NCI-H82 (cell line): ENCODE measurements at regions not wholly inside any gene's neighbourhood (a gene's known extent, or its start where the extent isn't known, plus 50 kb on each side); places are given as distances from the start of the nearest gene placed in this dataset.
"Not testable (repeated sequence)": the region's sequence is repeated elsewhere in the genome, so short reads cannot be mapped to it uniquely, and the experiment has no call there.

Experiments
- DNase-seq: peaks from one replicate; lab custom pipeline; 2025; lab: John Stamatoyannopoulos, UW

GRCh38 chr16:29578898-29579297 lies 72.7 kb upstream of the NPIPB12 start:
- not testable (repeated sequence) for DNase-seq

GRCh38 chr16:29581764-29582163 lies 75.6 kb upstream of the NPIPB12 start:
- DNase-seq, result not testable (repeated sequence)

GRCh38 chr16:29591919-29592318 lies 71.1 kb upstream of the SPN start:
- not testable (repeated sequence) for DNase-seq

- peak; percentile 29 for DNase-seq
Measured at GRCh38 chr16:29594269-29594925, 68.7 kb upstream of the SPN start.

GRCh38 chr16:29594926-29595838 lies 67.9 kb upstream of the SPN start:
- peak; percentile 86 for DNase-seq

- not testable (repeated sequence) for DNase-seq
Measured at GRCh38 chr16:29597030-29597429, 66.0 kb upstream of the SPN start.

- DNase-seq, result not testable (repeated sequence)
Measured at GRCh38 chr16:29600111-29601000, 62.7 kb upstream of the SPN start.

GRCh38 chr16:29602247-29602625 lies 60.8 kb upstream of the SPN start:
- DNase-seq, result not testable (repeated sequence)

- not testable (repeated sequence) for DNase-seq
Measured at GRCh38 chr16:29602683-29603088, 60.4 kb upstream of the SPN start.

GRCh38 chr16:29604631-29605549 lies 58.2 kb upstream of the SPN start:
- peak; percentile 27 for DNase-seq

- DNase-seq, result not testable (repeated sequence)
Measured at GRCh38 chr16:29605593-29606205, 57.3 kb upstream of the SPN start.

- DNase-seq, result not testable (repeated sequence)
Measured at GRCh38 chr16:29606669-29607427, 56.2 kb upstream of the SPN start.

- DNase-seq, result not testable (repeated sequence)
Measured at GRCh38 chr16:29607428-29607823, 55.6 kb upstream of the SPN start.

- not testable (repeated sequence) for DNase-seq
Measured at GRCh38 chr16:29612381-29613306, 50.4 kb upstream of the SPN start.
